Activated CD8-positive, alpha-beta memory T cell treated with anti-CD3 and anti-CD28 coated beads, Interleukin-2, amount 10 ng/mL, durations not matched to agents 7 days and 5 days (primary cell): ENCODE measurements at regions not wholly inside any gene's neighbourhood (a gene's known extent, or its start where the extent isn't known, plus 50 kb on each side); places are given as distances from the start of the nearest gene placed in this dataset.

Experiments used
- ATAC-seq: fragments of 150-1000 bp; cut with Tn5 transposase; one replicate; pipeline ENCODE4 v1.10.0; 2021; ENCODE audit warnings: moderate library complexity
- CTCF ChIA-PET: fragments of 350-600 bp; sonication (Branson Sonifier 250); formaldehyde crosslinking; loops from one replicate; lab custom pipeline; 2021; ENCODE audit warnings: antibody characterized with exemption; lab: Charles Lee
- DNase-seq: peaks from one replicate; pipeline ENCODE4 v3.0.0-alpha.2; 2020
- H3K27ac Mint-ChIP-seq: one replicate; pipeline ENCODE4 v1.8.0; 2021; ENCODE audit warnings: mild to moderate bottlenecking, mixed read lengths
- H3K27me3 Mint-ChIP-seq: one replicate; pipeline ENCODE4 v1.8.0; 2021; ENCODE audit warnings: mixed read lengths
- H3K36me3 Mint-ChIP-seq: one replicate; pipeline ENCODE4 v1.8.0; 2021; ENCODE audit warnings: mild to moderate bottlenecking, mixed read lengths
- H3K4me1 Mint-ChIP-seq: one replicate; pipeline ENCODE4 v1.8.0; 2021; ENCODE audit warnings: mixed read lengths
- H3K4me3 Mint-ChIP-seq: one replicate; pipeline ENCODE4 v1.8.0; 2021; ENCODE audit warnings: mild to moderate bottlenecking, moderate library complexity, mixed read lengths
- H3K9me3 Mint-ChIP-seq: one replicate; pipeline ENCODE4 v1.8.0; 2022; ENCODE audit warnings: low read depth, mixed read lengths

- Mint-ChIP-seq H3K4me3 (no peak overlapping the region), H3K27ac (no peak overlapping the region), H3K36me3 (no peaks in the 10 kb centered on the region), H3K27me3 (peaks cover 22% of the 10 kb centered on the region), H3K4me1 (peaks cover 10% of the 10 kb centered on the region), H3K9me3 (no peaks in the 10 kb centered on the region)
- ATAC-seq (no peak), DNase-seq (no peak)
- CTCF ChIA-PET = interaction anchor here (0.6 kb wide), 1 partner anchor 806 kb away, joined by 3 read pairs; no protein-coding TSS in a partner anchor
Measured at GRCh38 chr1:184329245-184329953, 57.4 kb upstream of the C1orf21 start.

GRCh38 chr1:184329962-184330868 is 56.6 kb upstream of the C1orf21 start:
- no peaks in the 10 kb centered on the region for H3K36me3 Mint-ChIP-seq
- peaks cover 22% of the 10 kb centered on the region for H3K27me3 Mint-ChIP-seq
- DNase-seq = no peak
- no peaks in the 10 kb centered on the region for H3K9me3 Mint-ChIP-seq
- no peak overlapping the region for H3K27ac Mint-ChIP-seq
- CTCF ChIA-PET = no interaction called here
- peaks cover 10% of the 10 kb centered on the region for H3K4me1 Mint-ChIP-seq
- no peak for ATAC-seq
- H3K4me3 Mint-ChIP-seq = no peak overlapping the region

GRCh38 chr1:184330875-184331274 is 56.0 kb upstream of the C1orf21 start:
- Mint-ChIP-seq H3K4me3 (no peak overlapping the region), H3K27me3 (peaks cover 22% of the 10 kb centered on the region), H3K36me3 (no peaks in the 10 kb centered on the region), H3K4me1 (peaks cover 10% of the 10 kb centered on the region), H3K27ac (no peak overlapping the region), H3K9me3 (no peaks in the 10 kb centered on the region)
- DNase-seq (no peak), ATAC-seq (no peak)
- CTCF ChIA-PET = no interaction called here
